ENCODE measurements at regions not wholly inside any gene's neighbourhood (a gene's known extent, or its start where the extent isn't known, plus 50 kb on each side); places are given as distances from the start of the nearest gene placed in this dataset.
"Not testable (repeated sequence)": the region's sequence is repeated elsewhere in the genome, so short reads cannot be mapped to it uniquely, and the experiment has no call there.

GRCh38 chr11:25566298-25567200 lies 765.4 kb upstream of the ANO3 start:
- WGBS, 3 donors: 57 to 68% (median 61%) methylated on average over 5 of the region's 5 CpGs
- Histone ChIP-seq H3K27me3 (ENCODE audit: insufficient read depth in 3 of 3, low read length in 2 of 3) (no peaks in the 10 kb centered on the region), H3K27ac (no peak overlapping the region), H3K9me3 (no peaks in the 10 kb centered on the region), H3K4me1 (no peaks in the 10 kb centered on the region), H3K4me3 (no peak overlapping the region), H3K36me3 (ENCODE audit: insufficient read depth in 1 of 2, low read depth in 1 of 2) (no peaks in the 10 kb centered on the region)
- intact Hi-C loops (cut with DNase I): no loop called here
- DNase-seq: peak; percentile 43 to 53
- TF ChIP-seq CTCF (IDR thresholded peaks at IDR 0.05): no peak
- ATAC-seq: peak in 1 of 4 donors; percentile 49

- WGBS, 3 donors: 79 to 92% (median 85%) methylated on average over 1 of the region's 1 CpG
- Histone ChIP-seq H3K27ac (no peak overlapping the region), H3K36me3 (ENCODE audit: insufficient read depth in 1 of 2, low read depth in 1 of 2) (no peaks in the 10 kb centered on the region), H3K4me3 (no peak overlapping the region), H3K27me3 (ENCODE audit: insufficient read depth in 3 of 3, low read length in 2 of 3) (no peaks in the 10 kb centered on the region), H3K4me1 (no peaks in the 10 kb centered on the region), H3K9me3 (no peaks in the 10 kb centered on the region)
- TF ChIP-seq CTCF (IDR thresholded peaks at IDR 0.05): no peak
- intact Hi-C loops (cut with DNase I): loop anchor here in 1 of 2 donors (5.0 kb wide), 1 partner anchor 234 kb away; no protein-coding TSS in a partner anchor
- DNase-seq (no peak), ATAC-seq (no peak)
These were observed 755.6 kb upstream of the ANO3 start for GRCh38 chr11:25576320-25576719.

- WGBS, 3 donors: 42 to 60% (median 44%) methylated on average over 2 of the region's 2 CpGs
- not testable (repeated sequence) for H3K4me1 ChIP-seq; DNase-seq; H3K9me3 ChIP-seq; H3K4me3 ChIP-seq; H3K36me3 ChIP-seq (ENCODE audit: insufficient read depth in 1 of 2, low read depth in 1 of 2); H3K27ac ChIP-seq; H3K27me3 ChIP-seq (ENCODE audit: insufficient read depth in 3 of 3, low read length in 2 of 3); ATAC-seq
- intact Hi-C loops (cut with DNase I): loop anchor here in 1 of 2 donors (5.0 kb wide), 1 partner anchor 237 kb away; no protein-coding TSS in a partner anchor
These were observed 752.4 kb upstream of the ANO3 start for GRCh38 chr11:25579554-25579953.

- no peak for ATAC-seq
- H3K27ac ChIP-seq: no peak overlapping the region
- no peaks in the 10 kb centered on the region for H3K9me3 ChIP-seq
- H3K4me3 ChIP-seq: no peak overlapping the region
- no peaks in the 10 kb centered on the region for H3K36me3 ChIP-seq (ENCODE audit: insufficient read depth in 1 of 2, low read depth in 1 of 2)
- intact Hi-C loops (cut with DNase I): no loop called here
- H3K4me1 ChIP-seq: no peaks in the 10 kb centered on the region
- no peak for DNase-seq
- no peaks in the 10 kb centered on the region for H3K27me3 ChIP-seq (ENCODE audit: insufficient read depth in 3 of 3, low read length in 2 of 3)
- TF ChIP-seq CTCF (IDR thresholded peaks at IDR 0.05): no peak
- 61 to 71% (median 69%) methylated on average over 3 of the region's 3 CpGs for WGBS, 3 donors
These were observed 748.3 kb upstream of the ANO3 start for GRCh38 chr11:25583596-25583995.

- Histone ChIP-seq H3K27ac (no peak overlapping the region), H3K36me3 (ENCODE audit: insufficient read depth in 1 of 2, low read depth in 1 of 2) (no peaks in the 10 kb centered on the region), H3K4me1 (no peaks in the 10 kb centered on the region), H3K27me3 (ENCODE audit: insufficient read depth in 3 of 3, low read length in 2 of 3) (no peaks in the 10 kb centered on the region), H3K9me3 (no peaks in the 10 kb centered on the region), H3K4me3 (no peak overlapping the region)
- intact Hi-C loops (cut with DNase I): no loop called here
- TF ChIP-seq CTCF (IDR thresholded peaks at IDR 0.05): no peak
- ATAC-seq: no peak
- DNase-seq: no peak
These were observed 744.4 kb upstream of the ANO3 start for GRCh38 chr11:25587496-25587895.
